GM10248 (cell line): ENCODE measurements at regions not wholly inside any gene's neighbourhood (a gene's known extent, or its start where the extent isn't known, plus 50 kb on each side); places are given as distances from the start of the nearest gene placed in this dataset.

Experiments
- CTCF ChIA-PET: fragments of 300-600 bp; sonication (Branson Sonifier 250); formaldehyde crosslinking; extraction: SDS; loops from one replicate; lab custom pipeline; 2021; ENCODE audit warnings: antibody characterized with exemption; lab: Yijun Ruan, JAX
- POLR2A ChIA-PET: fragments of 350-650 bp; sonication (Branson Sonifier 250); formaldehyde crosslinking; extraction: SDS; loops from one replicate; lab custom pipeline; 2020; ENCODE audit warnings: antibody characterized with exemption; lab: Yijun Ruan, JAX
- DNase-seq: peaks from one replicate; pipeline ENCODE4 v3.0.0; 2012; ENCODE audit errors: extremely low spot score
- TF ChIP-seq, protein P1 (sequence below): IDR thresholded peaks from 2 replicates; pipeline ENCODE4 v1.5.1; 2012; ENCODE audit warnings: mild to moderate bottlenecking, low read depth; ENCODE audit errors: extremely low read depth, missing control alignments, control extremely low read depth

DNA sequence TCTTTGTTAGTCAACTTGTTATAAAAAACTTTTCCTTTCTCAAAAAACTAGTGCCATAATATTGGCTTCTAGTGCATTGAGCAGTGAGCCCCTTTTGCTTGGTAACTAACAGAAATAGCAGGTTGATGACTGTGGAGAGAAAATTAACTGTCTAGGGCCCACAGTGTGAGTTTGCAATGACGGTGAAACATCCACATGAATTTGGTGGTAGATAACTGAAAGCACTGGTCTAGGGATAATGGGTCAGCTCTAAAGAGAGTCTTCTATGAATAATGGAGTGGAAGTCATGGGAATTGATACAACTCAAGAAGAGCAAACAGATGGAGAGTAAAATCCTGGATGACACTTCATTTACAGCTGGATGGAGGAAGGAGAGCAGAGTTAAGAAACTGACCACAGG, 245.4 kb downstream of the METTL4 start:
- ChIA-PET CTCF (interaction anchor here (1.3 kb wide), 1 partner anchor 12 kb away, joined by 4 read pairs; no protein-coding TSS in a partner anchor), POLR2A (no interaction called here)
- DNase-seq, result no peak
- TF ChIP-seq, protein P1, sequence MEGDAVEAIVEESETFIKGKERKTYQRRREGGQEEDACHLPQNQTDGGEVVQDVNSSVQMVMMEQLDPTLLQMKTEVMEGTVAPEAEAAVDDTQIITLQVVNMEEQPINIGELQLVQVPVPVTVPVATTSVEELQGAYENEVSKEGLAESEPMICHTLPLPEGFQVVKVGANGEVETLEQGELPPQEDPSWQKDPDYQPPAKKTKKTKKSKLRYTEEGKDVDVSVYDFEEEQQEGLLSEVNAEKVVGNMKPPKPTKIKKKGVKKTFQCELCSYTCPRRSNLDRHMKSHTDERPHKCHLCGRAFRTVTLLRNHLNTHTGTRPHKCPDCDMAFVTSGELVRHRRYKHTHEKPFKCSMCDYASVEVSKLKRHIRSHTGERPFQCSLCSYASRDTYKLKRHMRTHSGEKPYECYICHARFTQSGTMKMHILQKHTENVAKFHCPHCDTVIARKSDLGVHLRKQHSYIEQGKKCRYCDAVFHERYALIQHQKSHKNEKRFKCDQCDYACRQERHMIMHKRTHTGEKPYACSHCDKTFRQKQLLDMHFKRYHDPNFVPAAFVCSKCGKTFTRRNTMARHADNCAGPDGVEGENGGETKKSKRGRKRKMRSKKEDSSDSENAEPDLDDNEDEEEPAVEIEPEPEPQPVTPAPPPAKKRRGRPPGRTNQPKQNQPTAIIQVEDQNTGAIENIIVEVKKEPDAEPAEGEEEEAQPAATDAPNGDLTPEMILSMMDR, result no peak

DNA sequence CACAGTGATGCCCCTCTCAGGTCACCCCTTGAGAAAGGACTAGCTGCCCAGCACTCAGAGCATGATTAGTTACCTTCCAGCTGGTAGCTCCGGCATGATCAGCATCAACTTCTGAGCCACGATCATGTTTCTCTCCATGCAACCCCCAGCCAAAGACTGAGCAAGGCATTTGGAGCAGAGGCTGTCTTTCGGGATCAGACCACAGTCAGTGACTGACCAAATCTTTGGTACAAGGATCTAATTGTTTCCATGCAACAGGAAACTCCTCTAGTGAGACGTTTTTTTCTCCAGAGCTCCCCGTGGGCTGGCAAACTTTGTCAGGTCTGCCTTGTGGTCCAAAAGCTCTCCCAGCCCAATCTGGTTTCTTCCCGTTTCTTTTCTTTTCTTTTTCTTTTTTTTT, 244.3 kb downstream of the METTL4 start:
- ChIA-PET POLR2A (no interaction called here), CTCF (no interaction called here)
- no peak for DNase-seq
- TF ChIP-seq, protein P1, result no peak

- TF ChIP-seq, protein P1, result no peak
- CTCF ChIA-PET, result interaction anchor here (4.7 kb wide), 1 partner anchor 11 kb away, joined by 16 read pairs; no protein-coding TSS in a partner anchor
- no peak for DNase-seq
- POLR2A ChIA-PET, result no interaction called here
Measured at GRCh38 chr18:2330764-2331163, 240.5 kb downstream of the METTL4 start.

DNA sequence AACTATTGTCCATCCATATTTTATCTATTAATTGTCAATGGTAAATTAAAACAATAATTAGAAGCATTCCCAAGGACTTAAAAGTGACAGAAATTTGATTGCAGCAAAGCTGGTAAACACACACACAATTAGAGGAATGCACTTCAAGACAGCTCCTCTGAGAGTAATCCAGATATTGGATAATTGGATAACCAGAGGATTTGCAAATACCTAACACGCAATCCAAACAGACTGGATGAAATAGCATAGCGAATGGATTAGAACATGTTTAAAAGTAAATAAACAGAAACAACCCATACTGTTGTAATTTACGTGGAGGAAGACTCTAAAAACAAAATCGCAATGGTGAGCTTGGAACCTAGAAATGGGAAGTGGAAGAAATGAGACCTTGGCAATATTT, 239.8 kb downstream of the METTL4 start:
- no peak for DNase-seq
- TF ChIP-seq, protein P1, result no peak
- ChIA-PET POLR2A (no interaction called here), CTCF (interaction anchor here (4.7 kb wide), 1 partner anchor 12 kb away, joined by 16 read pairs; no protein-coding TSS in a partner anchor)

GRCh38 chr18:2336690-2337392, 234.5 kb downstream of the METTL4 start:
- POLR2A ChIA-PET, result no interaction called here
- CTCF ChIA-PET, result interaction anchor here (0.9 to 3.0 kb wide), 7 partner anchors 8 to 211 kb away, joined by 3 to 22 read pairs (median 6); no protein-coding TSS in a partner anchor
- no peak for DNase-seq
- TF ChIP-seq, protein P1, result no peak

GRCh38 chr18:2337552-2338141, 233.7 kb downstream of the METTL4 start:
- TF ChIP-seq, protein P1, result peak; percentile 59
- ChIA-PET CTCF (interaction anchor here (0.7 to 3.7 kb wide), 8 partner anchors 9 to 210 kb away, joined by 3 to 22 read pairs (median 6); no protein-coding TSS in a partner anchor), POLR2A (no interaction called here)
- peak; percentile 38 for DNase-seq
